Right lobe of liver (tissue), 6 donors: ENCODE measurements at regions not wholly inside any gene's neighbourhood (a gene's known extent, or its start where the extent isn't known, plus 50 kb on each side); places are given as distances from the start of the nearest gene placed in this dataset.

Experiments used
- ATAC-seq, 4 donors: fragments of 200-7000 bp; cut with Tn5 transposase; one replicate each; pipeline ENCODE4 v1.9.1; 2020; ENCODE audit warnings: mild to moderate bottlenecking in 4 of 4, moderate library complexity in 4 of 4
- DNase-seq, 3 donors: peaks; one replicate each; pipeline ENCODE4 v3.0.0-alpha.2; 2020
- H3K27ac ChIP-seq, 3 donors: fragments of 200-600 bp; one replicate each; pipeline ENCODE4 v1.8.0; 2022
- H3K27me3 ChIP-seq, 2 donors: fragments of 200-600 bp; one replicate each; pipeline ENCODE4 v1.8.0; 2022
- H3K36me3 ChIP-seq, 4 donors: fragments of 200-600 bp; sonication (generic) in 1 of 4; one replicate each; pipeline versions ENCODE4 v1.5.1 to v1.8.0; 2017 to 2022; ENCODE audit warnings: control low read depth in 1 of 4
- H3K4me1 ChIP-seq, 4 donors: fragments of 200-600 bp; sonication (generic) in 1 of 4; one replicate each; pipeline versions ENCODE4 v1.5.1 to v1.8.0; 2017 to 2022; ENCODE audit warnings: control low read depth in 1 of 4
- H3K4me3 ChIP-seq, 3 donors: fragments of 200-600 bp; one replicate each; pipeline ENCODE4 v1.8.0; 2022
- H3K9me3 ChIP-seq, 4 donors: fragments of 200-600 bp; sonication (generic) in 1 of 4; one replicate each; pipeline versions ENCODE4 v1.5.1 to v1.8.0; 2017 to 2022; ENCODE audit warnings: control low read depth in 1 of 4
- POLR2A ChIP-seq: fragments of 450-650 bp; IDR thresholded peaks from one replicate; pipeline ENCODE4 v1.6.1; 2017; ENCODE audit warnings: antibody characterized with exemption, mild to moderate bottlenecking
- WGBS: methylation state at CpG from one replicate; pipeline ENCODE4 v1.1.6; 2018; ENCODE audit warnings: low coverage, low lambda C conversion rate; ENCODE audit not compliant: insufficient coverage; ENCODE audit errors: missing lambda C conversion rate; 5-methylcytosine and 5-hydroxymethylcytosine counted together
- intact Hi-C, 2 donors: fragments of 100-400 bp; cut with DNase I; formaldehyde crosslinking; loops; one replicate each; pipeline versions ENCODE4 v1.11.2 to v1.14.1; 2022
- TF ChIP-seq, protein P1 (sequence below), 4 donors: fragments of 200-600 bp in 3 of 4; fragments of 450-650 bp in 1 of 4; IDR thresholded peaks; one replicate each; pipeline versions ENCODE4 v1.5.1 to v1.8.0; 2016 to 2022; ENCODE audit warnings: antibody characterized with exemption in 4 of 4, mild to moderate bottlenecking in 2 of 4
- donor health status: DM: no; HTN: yes; CAD: no.
- donor health status: DM: no; HTN: no; CAD: no.
- donor health status: DM: no; HTN: no; CAD: no.
- donor health status: DM: no; HTN: yes; CAD: no.
- donor health status: DM: no; HTN: yes; CAD: no.

- no peaks in the 10 kb centered on the region for H3K36me3 ChIP-seq
- H3K4me3 ChIP-seq = no peak overlapping the region
- no peaks in the 10 kb centered on the region for H3K27me3 ChIP-seq
- no peak for ATAC-seq
- TF ChIP-seq, protein P1, sequence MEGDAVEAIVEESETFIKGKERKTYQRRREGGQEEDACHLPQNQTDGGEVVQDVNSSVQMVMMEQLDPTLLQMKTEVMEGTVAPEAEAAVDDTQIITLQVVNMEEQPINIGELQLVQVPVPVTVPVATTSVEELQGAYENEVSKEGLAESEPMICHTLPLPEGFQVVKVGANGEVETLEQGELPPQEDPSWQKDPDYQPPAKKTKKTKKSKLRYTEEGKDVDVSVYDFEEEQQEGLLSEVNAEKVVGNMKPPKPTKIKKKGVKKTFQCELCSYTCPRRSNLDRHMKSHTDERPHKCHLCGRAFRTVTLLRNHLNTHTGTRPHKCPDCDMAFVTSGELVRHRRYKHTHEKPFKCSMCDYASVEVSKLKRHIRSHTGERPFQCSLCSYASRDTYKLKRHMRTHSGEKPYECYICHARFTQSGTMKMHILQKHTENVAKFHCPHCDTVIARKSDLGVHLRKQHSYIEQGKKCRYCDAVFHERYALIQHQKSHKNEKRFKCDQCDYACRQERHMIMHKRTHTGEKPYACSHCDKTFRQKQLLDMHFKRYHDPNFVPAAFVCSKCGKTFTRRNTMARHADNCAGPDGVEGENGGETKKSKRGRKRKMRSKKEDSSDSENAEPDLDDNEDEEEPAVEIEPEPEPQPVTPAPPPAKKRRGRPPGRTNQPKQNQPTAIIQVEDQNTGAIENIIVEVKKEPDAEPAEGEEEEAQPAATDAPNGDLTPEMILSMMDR (IDR thresholded peaks at IDR 0.05) = no peak
- H3K9me3 ChIP-seq = no peaks in the 10 kb centered on the region
- intact Hi-C loops = no loop called here
- DNase-seq = no peak
- 67% methylated on average over 4 of the region's 4 CpGs for WGBS
- H3K27ac ChIP-seq = no peak overlapping the region
- H3K4me1 ChIP-seq = no peaks in the 10 kb centered on the region
Observed at GRCh38 chr11:80525663-80526405, 1085.0 kb upstream of the TENM4 start.

DNA sequence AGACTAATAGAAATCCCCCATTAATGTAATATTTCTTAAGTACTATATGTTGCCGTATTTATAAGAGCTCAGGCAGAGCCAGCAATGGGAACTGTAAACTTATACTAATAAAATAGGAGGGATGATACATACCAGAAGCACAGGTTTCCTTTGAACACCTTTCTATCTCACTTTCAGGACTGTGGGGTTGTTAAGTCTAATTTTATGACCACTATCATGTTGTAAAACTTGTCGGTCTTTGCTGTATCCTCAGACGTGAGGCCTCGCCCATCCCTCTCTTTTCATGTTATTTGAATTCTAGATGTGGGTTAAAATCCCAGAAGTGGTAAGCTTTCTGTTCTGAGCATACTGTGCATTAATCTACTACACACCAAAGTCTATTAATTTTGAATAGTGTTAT, 1083.5 kb upstream of the TENM4 start:
- intact Hi-C loops = no loop called here
- WGBS = 69% methylated on average over 4 of the region's 4 CpGs
- Histone ChIP-seq H3K27me3 (no peaks in the 10 kb centered on the region), H3K4me3 (no peak overlapping the region), H3K36me3 (no peaks in the 10 kb centered on the region), H3K27ac (no peak overlapping the region), H3K9me3 (no peaks in the 10 kb centered on the region), H3K4me1 (no peaks in the 10 kb centered on the region)
- TF ChIP-seq POLR2A = no peak
- TF ChIP-seq, protein P1 (IDR thresholded peaks at IDR 0.05) = no peak
- ATAC-seq (no peak), DNase-seq (no peak)

DNA sequence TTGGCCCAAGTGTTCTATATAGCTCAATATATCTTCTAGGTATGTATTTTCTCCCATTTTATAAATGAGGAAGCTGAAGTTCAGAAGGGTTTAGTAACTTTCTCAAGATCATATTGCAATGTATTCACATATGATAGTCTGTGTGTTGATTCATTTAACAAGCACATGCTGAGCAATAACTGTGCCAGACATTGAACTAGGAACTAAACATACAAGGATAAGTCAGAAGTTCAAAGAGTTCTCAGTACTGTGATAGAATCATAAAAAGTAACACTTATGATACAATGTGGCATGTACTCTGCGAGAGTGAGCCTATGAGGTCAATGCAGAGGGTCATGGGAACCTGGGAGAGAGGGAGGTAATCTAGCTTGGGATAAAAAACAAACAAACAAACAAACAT, 1082.2 kb upstream of the TENM4 start:
- no peak for ATAC-seq

GRCh38 chr11:80521592-80521991, 1080.8 kb upstream of the TENM4 start:
- no peak overlapping the region for H3K27ac ChIP-seq
- ATAC-seq (no peak), DNase-seq (no peak)
- no peak overlapping the region for H3K4me3 ChIP-seq
- TF ChIP-seq, protein P1 (IDR thresholded peaks at IDR 0.05) = no peak
- no peak for TF ChIP-seq POLR2A
- no peaks in the 10 kb centered on the region for H3K4me1 ChIP-seq
- H3K36me3 ChIP-seq = no peaks in the 10 kb centered on the region
- H3K27me3 ChIP-seq = no peaks in the 10 kb centered on the region
- 45% methylated on average over 3 of the region's 3 CpGs for WGBS
- H3K9me3 ChIP-seq = no peaks in the 10 kb centered on the region
- intact Hi-C loops = no loop called here

More for the DNA sequence above, 1082.2 kb upstream of the TENM4 start:
- H3K27me3 ChIP-seq = no peaks in the 10 kb centered on the region
- H3K27ac ChIP-seq = no peak overlapping the region
- 60% methylated on average over 1 of the region's 1 CpG for WGBS
- no peak for TF ChIP-seq POLR2A
- TF ChIP-seq, protein P1 (IDR thresholded peaks at IDR 0.05) = no peak
- no peak for DNase-seq
- no peaks in the 10 kb centered on the region for H3K9me3 ChIP-seq
- intact Hi-C loops = no loop called here
- H3K4me1 ChIP-seq = no peaks in the 10 kb centered on the region
- no peaks in the 10 kb centered on the region for H3K36me3 ChIP-seq
- H3K4me3 ChIP-seq = no peak overlapping the region
